SH-SY5Y (cell line): ENCODE measurements at regions not wholly inside any gene's neighbourhood (a gene's known extent, or its start where the extent isn't known, plus 50 kb on each side); places are given as distances from the start of the nearest gene placed in this dataset.

Experiments used
- GATA2 ChIP-seq: IDR thresholded peaks from 2 replicates; pipeline ENCODE4 v1.6.1; 2011; ENCODE audit warnings: mild to moderate bottlenecking, low read depth, low read length
- GATA3 ChIP-seq: IDR thresholded peaks from 2 replicates; pipeline ENCODE4 v1.6.1; 2011; ENCODE audit warnings: low read depth, mild to moderate bottlenecking, low read length, moderate library complexity

DNA sequence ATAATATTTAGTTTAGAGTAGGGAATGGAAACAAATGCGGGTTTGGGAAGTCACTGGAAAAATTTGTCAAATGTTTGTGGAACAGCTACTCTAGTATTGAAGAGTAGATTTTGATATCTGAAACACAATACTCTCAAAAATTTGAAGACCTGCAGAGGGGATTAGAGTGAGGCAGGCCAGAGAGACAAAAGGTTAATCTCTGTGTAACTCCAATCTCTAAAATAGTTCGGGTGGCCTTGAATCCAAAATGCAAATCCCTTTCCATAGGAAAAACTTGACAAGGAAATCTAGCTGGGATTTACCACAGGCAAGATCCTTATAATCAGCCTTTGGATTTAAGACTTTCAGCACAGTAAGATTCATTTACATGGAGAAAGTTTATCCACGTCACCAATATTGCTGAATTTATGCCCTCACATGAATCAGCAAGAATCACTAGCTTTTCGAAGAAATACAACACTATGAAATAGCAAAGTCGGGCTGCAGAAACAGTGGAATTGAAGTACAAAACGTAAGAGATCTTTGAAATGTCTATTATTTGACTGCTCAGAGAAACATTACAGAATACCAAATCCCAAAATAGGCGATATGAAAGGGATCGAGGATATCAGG, 423.7 kb upstream of the ZNF804A start:
- TF ChIP-seq GATA2: no peak
- no peak for TF ChIP-seq GATA3
